Neural cell (in vitro differentiated cells): ENCODE measurements at regions not wholly inside any gene's neighbourhood (a gene's known extent, or its start where the extent isn't known, plus 50 kb on each side); places are given as distances from the start of the nearest gene placed in this dataset.

Source experiments
- H2AFZ ChIP-seq: fragments of 200-600, 300-800 bp; sonication (generic), shearing (Covaris generic); 2 replicates; pipeline ENCODE4 v1.6.0; 2014; ENCODE audit warnings: low read depth, mild to moderate bottlenecking, antibody characterized with exemption, low read length, moderate library complexity
- H3F3A ChIP-seq: fragments of 200-600 bp; shearing (Covaris generic); 2 replicates; pipeline ENCODE4 v1.6.1; 2016; ENCODE audit warnings: mild to moderate bottlenecking, moderate library complexity, mixed read lengths, antibody characterized with exemption, low read length; ENCODE audit not compliant: insufficient read depth, poor library complexity, severe bottlenecking
- H3K27ac ChIP-seq: fragments of 200-600, 300-800 bp; sonication (generic), shearing (Covaris generic); 2 replicates; pipeline ENCODE4 v1.5.1; 2014; ENCODE audit warnings: mild to moderate bottlenecking, low read length, moderate library complexity
- H3K27me3 ChIP-seq: fragments of 300-800, 200-600 bp; sonication (generic), shearing (Covaris generic); 2 replicates; pipeline ENCODE4 v1.6.0; 2014; ENCODE audit warnings: mild to moderate bottlenecking, low read depth, low read length, moderate library complexity; ENCODE audit not compliant: insufficient read depth
- H3K36me3 ChIP-seq: fragments of 300-800, 200-600 bp; sonication (generic), shearing (Covaris generic); 2 replicates; pipeline ENCODE4 v1.5.1; 2014; ENCODE audit warnings: mild to moderate bottlenecking, antibody characterized with exemption, low read length, moderate library complexity; ENCODE audit not compliant: insufficient read depth
- H3K4me2 ChIP-seq: fragments of 300-800, 200-600 bp; sonication (generic), shearing (Covaris generic); 2 replicates; pipeline ENCODE4 v1.6.0; 2014; ENCODE audit warnings: mild to moderate bottlenecking, low read length
- H3K4me3 ChIP-seq: fragments of 300-800, 200-600 bp; sonication (generic), shearing (Covaris generic); 2 replicates; pipeline ENCODE4 v1.5.1; 2014; ENCODE audit warnings: mild to moderate bottlenecking, low read length, moderate library complexity
- H3K79me2 ChIP-seq: fragments of 200-600 bp; shearing (Covaris generic); replicated peaks from 2 replicates; pipeline ENCODE4 v1.6.0; 2014; ENCODE audit warnings: mild to moderate bottlenecking, low read length, moderate library complexity; ENCODE audit not compliant: insufficient read depth
- H3K9ac ChIP-seq: fragments of 300-800, 200-600 bp; sonication (generic), shearing (Covaris generic); 2 replicates; pipeline ENCODE4 v1.6.1; 2016; ENCODE audit warnings: mild to moderate bottlenecking, low read length, mixed read lengths
- H3K9me2 ChIP-seq: fragments of 200-600 bp; shearing (Covaris generic); 2 replicates; pipeline ENCODE4 v1.6.1; 2016; ENCODE audit warnings: mild to moderate bottlenecking, low read length, mixed read lengths; ENCODE audit not compliant: insufficient read depth
- H3K9me3 ChIP-seq: fragments of 200-600, 300-800 bp; sonication (generic), shearing (Covaris generic); 2 replicates; pipeline ENCODE4 v1.6.1; 2016; ENCODE audit warnings: mild to moderate bottlenecking, mixed run types, low read length, moderate library complexity, mixed read lengths
- H4K20me1 ChIP-seq: fragments of 200-600 bp; shearing (Covaris generic); 2 replicates; pipeline ENCODE4 v1.6.1; 2016; ENCODE audit warnings: mild to moderate bottlenecking, mixed run types; ENCODE audit not compliant: insufficient read depth
- CTCF ChIP-seq: fragments of 450-650 bp; IDR thresholded peaks from 2 replicates; pipeline ENCODE4 v1.5.1; 2014; ENCODE audit warnings: antibody characterized with exemption, mild to moderate bottlenecking, moderate library complexity; ENCODE audit not compliant: poor library complexity, severe bottlenecking
- EP300 ChIP-seq: fragments of 450-650 bp; conservative IDR thresholded peaks from 2 replicates; pipeline ENCODE4 v1.6.1; 2014; ENCODE audit warnings: antibody characterized with exemption, mild to moderate bottlenecking, moderate library complexity; ENCODE audit not compliant: poor library complexity, severe bottlenecking
- EZH2 ChIP-seq: fragments of 200-600, 300-800 bp; shearing (Covaris generic), sonication (generic); IDR thresholded peaks from 2 replicates; pipeline ENCODE4 v1.6.1; 2014; ENCODE audit warnings: antibody characterized with exemption, low read length, borderline replicate concordance, mild to moderate bottlenecking; ENCODE audit not compliant: insufficient read depth, poor library complexity, severe bottlenecking
- MXI1 ChIP-seq: fragments of 450-650 bp; conservative IDR thresholded peaks from 2 replicates; pipeline ENCODE4 v1.6.1; 2014; ENCODE audit warnings: antibody characterized with exemption, mild to moderate bottlenecking; ENCODE audit not compliant: poor library complexity, severe bottlenecking
- POLR2AphosphoS5 ChIP-seq: IDR thresholded peaks from 2 replicates; pipeline ENCODE4 v1.6.1; 2012
- RAD21 ChIP-seq: fragments of 450-650 bp; conservative IDR thresholded peaks from 2 replicates; pipeline ENCODE4 v1.6.1; 2014; ENCODE audit warnings: antibody characterized with exemption, mild to moderate bottlenecking, moderate library complexity
- REST ChIP-seq: IDR thresholded peaks from 2 replicates; pipeline ENCODE4 v1.6.1; 2012; ENCODE audit warnings: borderline replicate concordance
- SMC3 ChIP-seq: fragments of 450-650 bp; conservative IDR thresholded peaks from 2 replicates; pipeline ENCODE4 v1.6.1; 2014; ENCODE audit warnings: antibody characterized with exemption, mild to moderate bottlenecking, moderate library complexity; ENCODE audit not compliant: poor library complexity
- TAF1 ChIP-seq: IDR thresholded peaks from 2 replicates; pipeline ENCODE4 v1.6.1; 2012; ENCODE audit warnings: low read depth

- H2AFZ ChIP-seq, result no peak overlapping the region
- no peaks in the 10 kb centered on the region for H3F3A ChIP-seq
- H3K27me3 ChIP-seq, result no peaks in the 10 kb centered on the region
- H4K20me1 ChIP-seq, result no peaks in the 10 kb centered on the region
- H3K36me3 ChIP-seq, result no peaks in the 10 kb centered on the region
- TF ChIP-seq POLR2AphosphoS5, result no peak
- no peak for TF ChIP-seq TAF1
- no peak for TF ChIP-seq REST
- TF ChIP-seq RAD21, result no peak
- TF ChIP-seq SMC3, result no peak
- TF ChIP-seq EP300, result no peak
- no peak for TF ChIP-seq CTCF
- TF ChIP-seq EZH2, result no peak
- TF ChIP-seq MXI1, result no peak
- no peaks in the 10 kb centered on the region for H3K9me3 ChIP-seq
- H3K79me2 ChIP-seq, result no peaks in the 10 kb centered on the region
- H3K9ac ChIP-seq, result no peak overlapping the region
- H3K4me3 ChIP-seq, result no peak overlapping the region
- no peak overlapping the region for H3K4me2 ChIP-seq
- no peak overlapping the region for H3K27ac ChIP-seq
- no peaks in the 10 kb centered on the region for H3K9me2 ChIP-seq
These were observed 486.8 kb downstream of the FRK start for GRCh38 chr6:115573861-115574260.

GRCh38 chr6:115570331-115570730 lies 490.4 kb downstream of the FRK start:
- H2AFZ ChIP-seq, result no peak overlapping the region

More at GRCh38 chr6:115570331-115570730, 490.4 kb downstream of the FRK start:
- no peaks in the 10 kb centered on the region for H3K27me3 ChIP-seq
- no peaks in the 10 kb centered on the region for H3K9me2 ChIP-seq
- TF ChIP-seq CTCF (no peak), TAF1 (no peak), EP300 (no peak), RAD21 (no peak), POLR2AphosphoS5 (no peak), MXI1 (no peak), EZH2 (no peak), SMC3 (no peak), REST (no peak)
- H3F3A ChIP-seq, result no peaks in the 10 kb centered on the region
- H3K9ac ChIP-seq, result no peak overlapping the region
- H3K9me3 ChIP-seq, result no peaks in the 10 kb centered on the region
- H3K4me3 ChIP-seq, result no peak overlapping the region
- H3K36me3 ChIP-seq, result no peaks in the 10 kb centered on the region
- no peaks in the 10 kb centered on the region for H3K79me2 ChIP-seq
- H4K20me1 ChIP-seq, result no peaks in the 10 kb centered on the region
- no peak overlapping the region for H3K27ac ChIP-seq
- H3K4me2 ChIP-seq, result no peak overlapping the region
